ENCODE measurements at regions not wholly inside any gene's neighbourhood (a gene's known extent, or its start where the extent isn't known, plus 50 kb on each side); places are given as distances from the start of the nearest gene placed in this dataset.

GRCh38 chr14:32277998-32278397 is 51.1 kb upstream of the AKAP6 start:
- Histone ChIP-seq H3K4me2 (ENCODE audit: low read depth, low read length) (no peak overlapping the region), H3K4me1 (ENCODE audit: control insufficient read depth, insufficient read depth, low read length) (no peaks in the 10 kb centered on the region), H2BK5ac (ENCODE audit: low read depth, low read length, poor library complexity, severe bottlenecking) (no peak overlapping the region), H3K4me3 (ENCODE audit: insufficient read depth, low read depth, low read length) (no peak overlapping the region), H2BK120ac (ENCODE audit: low read depth, low read length) (no peak overlapping the region), H3K36me3 (ENCODE audit: control insufficient read depth, insufficient read depth, low read length) (no peaks in the 10 kb centered on the region), H3K4ac (ENCODE audit: low read depth, low read length) (no peak overlapping the region), H4K5ac (ENCODE audit: low read depth, low read length) (no peak overlapping the region), H4K20me1 (ENCODE audit: insufficient read depth, low read length) (no peaks in the 10 kb centered on the region), H2AK9ac (replicated peaks; ENCODE audit: low read depth, low read length, poor library complexity) (no peak overlapping the region), H3K9ac (ENCODE audit: low read depth, low read length) (no peak overlapping the region), H3K23ac (ENCODE audit: low read depth, low read length) (no peak overlapping the region), H3K9me3 (ENCODE audit: control insufficient read depth, insufficient read depth, low read length) (no peaks in the 10 kb centered on the region), H3K14ac (replicated peaks; ENCODE audit: low read depth, low read length) (no peak overlapping the region), H2AFZ (replicated peaks; ENCODE audit: low read length, poor library complexity) (no peak overlapping the region), H2BK20ac (ENCODE audit: low read depth, low read length) (no peak overlapping the region), H3K79me1 (ENCODE audit: low read depth in 1 of 2, low read length in 2 of 2) (no peaks in the 10 kb centered on the region), H3K9me1 (ENCODE audit: insufficient read depth, low read length) (no peaks in the 10 kb centered on the region), H3K18ac (ENCODE audit: low read depth, low read length) (no peak overlapping the region), H3K56ac (ENCODE audit: extremely low read depth, insufficient read depth, low read length) (no peak overlapping the region), H2BK15ac (ENCODE audit: low read depth, low read length) (no peak overlapping the region), H4K8ac (ENCODE audit: low read depth in 2 of 2, low read length in 2 of 2) (no peak overlapping the region), H2AK5ac (ENCODE audit: low read depth, low read length) (no peak overlapping the region), H3K27me3 (ENCODE audit: control insufficient read depth, insufficient read depth, low read length) (peaks cover 2% of the 10 kb centered on the region; the same call in 1 of the 2 replicates), H4K91ac (ENCODE audit: insufficient read depth, low read depth, low read length) (no peak overlapping the region), H3K27ac (ENCODE audit: insufficient read depth, low read length) (no peak overlapping the region)
- POLR2A ChIA-PET (ENCODE audit: unreplicated experiment) = no interaction called here
- no peak for TF ChIP-seq BHLHE40 (IDR thresholded peaks at IDR 0.05; ENCODE audit: low read depth, low read length)
- no peak for TF ChIP-seq CTCF (conservative IDR thresholded peaks at IDR 0.05; ENCODE audit: low read depth, low read length)
- no peak for TF ChIP-seq USF2 (IDR thresholded peaks at IDR 0.05; ENCODE audit: low read depth, low read length)
- TF ChIP-seq FOS (IDR thresholded peaks at IDR 0.05; ENCODE audit: low read depth, low read length) = no peak
- no peak for TF ChIP-seq POLR2A (IDR thresholded peaks at IDR 0.05; ENCODE audit: low read depth, low read length)
- TF ChIP-seq MXI1 (IDR thresholded peaks at IDR 0.05; ENCODE audit: borderline replicate concordance, low read depth, low read length) = no peak
- TF ChIP-seq CEBPB (IDR thresholded peaks at IDR 0.05; ENCODE audit: low read depth, low read length) = no peak
- TF ChIP-seq MAFK (IDR thresholded peaks at IDR 0.05; ENCODE audit: low read depth, low read length) = no peak
- no peak for TF ChIP-seq SMC3 (IDR thresholded peaks at IDR 0.05; ENCODE audit: low read depth, low read length)
- TF ChIP-seq NFE2L2 (IDR thresholded peaks at IDR 0.05; ENCODE audit: low read depth, low read length) = no peak
- no peak for TF ChIP-seq RAD21 (IDR thresholded peaks at IDR 0.05; ENCODE audit: low read length)
- TF ChIP-seq RFX5 (IDR thresholded peaks at IDR 0.05; ENCODE audit: low read depth, low read length) = no peak
- no peak for TF ChIP-seq CHD1 (IDR thresholded peaks at IDR 0.05; ENCODE audit: low read depth, low read length)
- TF ChIP-seq ELK1 (IDR thresholded peaks at IDR 0.05; ENCODE audit: borderline replicate concordance, low read depth, low read length) = no peak
- no peak for TF ChIP-seq MAZ (IDR thresholded peaks at IDR 0.05; ENCODE audit: borderline replicate concordance, low read depth, low read length)
- TF ChIP-seq RCOR1 (IDR thresholded peaks at IDR 0.05; ENCODE audit: insufficient replicate concordance, low read length) = no peak
- no TSS peak for BruUV-seq (replicated peaks)
- intact Hi-C loops (cut with micrococcal nuclease) (no loop called here), in situ Hi-C loops (cut with MboI; ENCODE audit: low sequenced_read_pairs) (no loop called here), dilution Hi-C loops (cut with HindIII; ENCODE audit: low sequenced_read_pairs, unreplicated experiment) (no loop called here)
- DNase-seq (no peak), ATAC-seq (ENCODE audit: low read depth) (no peak)
- CTCF ChIA-PET = no interaction called here
- WGBS, 2 experiments (ENCODE audit: extremely low coverage in 2 of 2, insufficient read length in 1 of 2) = no CpG with 5 or more reads among the region's 3 CpGs

Data from IMR-90 (cell line).